Common myeloid progenitor, CD34-positive (primary cell): ENCODE measurements at regions not wholly inside any gene's neighbourhood (a gene's known extent, or its start where the extent isn't known, plus 50 kb on each side); places are given as distances from the start of the nearest gene placed in this dataset.

Experiments
- CTCF ChIA-PET: fragments of 350-600 bp; sonication (Branson Sonifier 250); formaldehyde crosslinking; loops from one replicate; lab custom pipeline; 2021; ENCODE audit warnings: antibody characterized with exemption; lab: Charles Lee
- POLR2A ChIA-PET: fragments of 350-600 bp; sonication (Branson Sonifier 250); formaldehyde crosslinking; loops from one replicate; lab custom pipeline; 2021; ENCODE audit warnings: antibody characterized with exemption; lab: Charles Lee
- DNase-seq, 3 donors: peaks; one replicate each; pipeline versions ENCODE4 v3.0.0 to v3.0.0-alpha.2; 2013
- H3K27ac ChIP-seq, 2 experiments: 1 replicate in 1 of 2; 2 replicates in 1 of 2; pipeline ENCODE4 v1.7.0; 2013; ENCODE audit warnings: inconsistent platforms in 2 of 2, low read length in 2 of 2, mild to moderate bottlenecking in 2 of 2, low read depth in 1 of 2, moderate library complexity in 1 of 2; ENCODE audit not compliant: severe bottlenecking in 2 of 2, insufficient read depth in 1 of 2, poor library complexity in 1 of 2
- H3K27me3 ChIP-seq, 5 experiments: replicated peaks in 2 of 5; 1 replicate in 3 of 5; 2 replicates in 2 of 5; pipeline versions ENCODE4 v1.6.1 to v1.7.0; 2013; ENCODE audit warnings: low read length in 4 of 5, mild to moderate bottlenecking in 2 of 5, moderate library complexity in 2 of 5, inconsistent platforms in 1 of 5; ENCODE audit not compliant: insufficient read depth in 5 of 5, control insufficient read depth in 4 of 5
- H3K36me3 ChIP-seq, 4 experiments: 1 replicate in 2 of 4; 2 replicates in 2 of 4; pipeline versions ENCODE4 v1.6.1 to v1.7.0; 2013; ENCODE audit warnings: low read length in 3 of 4, control low read depth in 1 of 4, mild to moderate bottlenecking in 1 of 4; ENCODE audit not compliant: control insufficient read depth in 4 of 4, insufficient read depth in 4 of 4
- H3K4me1 ChIP-seq, 4 experiments: 1 replicate in 3 of 4; 2 replicates in 1 of 4; pipeline versions ENCODE4 v1.6.1 to v1.7.1; 2013; ENCODE audit warnings: low read length in 3 of 4, mild to moderate bottlenecking in 3 of 4, control low read depth in 1 of 4, inconsistent platforms in 1 of 4, moderate library complexity in 1 of 4; ENCODE audit not compliant: control insufficient read depth in 4 of 4, insufficient read depth in 4 of 4; ENCODE audit errors: control extremely low read depth in 1 of 4
- H3K4me3 ChIP-seq, 7 experiments: 1 replicate in 4 of 7; 2 replicates in 3 of 7; pipeline versions ENCODE4 v1.5.1 to v1.7.0; 2013; ENCODE audit warnings: mild to moderate bottlenecking in 7 of 7, low read length in 6 of 7, moderate library complexity in 6 of 7, inconsistent platforms in 2 of 7, low read depth in 2 of 7, control low read depth in 1 of 7; ENCODE audit not compliant: insufficient read depth in 4 of 7, control insufficient read depth in 1 of 7; ENCODE audit errors: extremely low read depth in 1 of 7
- H3K9me3 ChIP-seq, 5 experiments: 1 replicate in 4 of 5; 2 replicates in 1 of 5; pipeline versions ENCODE4 v1.6.1 to v1.7.1; 2013; ENCODE audit warnings: low read length in 4 of 5, mild to moderate bottlenecking in 2 of 5, inconsistent platforms in 1 of 5, low read depth in 1 of 5, moderate library complexity in 1 of 5; ENCODE audit not compliant: control insufficient read depth in 4 of 5, insufficient read depth in 2 of 5; ENCODE audit errors: control extremely low read depth in 1 of 5
- WGBS: methylation state at CpG from one replicate; pipeline ENCODE4 v1.1.5; 2013; ENCODE audit not compliant: insufficient coverage; 5-methylcytosine and 5-hydroxymethylcytosine counted together

- no peaks in the 10 kb centered on the region for H3K9me3 ChIP-seq
- WGBS, result no CpG with 5 or more reads among the region's 2 CpGs
- no peaks in the 10 kb centered on the region for H3K4me1 ChIP-seq
- CTCF ChIA-PET, result interaction anchor here (1.1 to 1.3 kb wide), 2 partner anchors 8 to 948 kb away, joined by 3 read pairs; no protein-coding TSS in a partner anchor
- POLR2A ChIA-PET, result no interaction called here
- H3K27me3 ChIP-seq, result no peaks in the 10 kb centered on the region
- no peak for DNase-seq
- H3K36me3 ChIP-seq, result no peaks in the 10 kb centered on the region
- no peak overlapping the region for H3K27ac ChIP-seq
- no peak overlapping the region for H3K4me3 ChIP-seq
Observed at GRCh38 chr18:24885276-24885675, 424.8 kb downstream of the HRH4 start.

GRCh38 chr18:24894880-24895279 lies 434.4 kb downstream of the HRH4 start:
- H3K4me1 ChIP-seq, result no peaks in the 10 kb centered on the region
- no peak overlapping the region for H3K27ac ChIP-seq
- H3K36me3 ChIP-seq, result no peaks in the 10 kb centered on the region
- WGBS, result no CpG with 5 or more reads among the region's 2 CpGs
- no peak overlapping the region for H3K4me3 ChIP-seq
- no peaks in the 10 kb centered on the region for H3K27me3 ChIP-seq
- POLR2A ChIA-PET, result no interaction called here
- DNase-seq, result no peak
- H3K9me3 ChIP-seq, result no peaks in the 10 kb centered on the region
- CTCF ChIA-PET, result no interaction called here

- 100% methylated on average over 1 of the region's 1 CpG for WGBS
- Histone ChIP-seq H3K4me1 (no peaks in the 10 kb centered on the region), H3K4me3 (no peak overlapping the region), H3K27me3 (no peaks in the 10 kb centered on the region), H3K36me3 (no peaks in the 10 kb centered on the region), H3K27ac (no peak overlapping the region), H3K9me3 (peaks cover 0 to 2% (median 0%) of the 10 kb centered on the region in 5 experiments)
- ChIA-PET CTCF (interaction anchor here (0.6 to 1.1 kb wide), 2 partner anchors 13 to 268 kb away, joined by 3 to 4 read pairs; no protein-coding TSS in a partner anchor), POLR2A (no interaction called here)
- DNase-seq, result no peak
Observed at GRCh38 chr18:24897461-24897860, 437.0 kb downstream of the HRH4 start.

GRCh38 chr18:24910221-24910620 lies 441.7 kb downstream of the ZNF521 start:
- DNase-seq, result no peak
- ChIA-PET POLR2A (no interaction called here), CTCF (no interaction called here)
- Histone ChIP-seq H3K4me1 (no peaks in the 10 kb centered on the region), H3K36me3 (no peaks in the 10 kb centered on the region), H3K9me3 (peaks cover 0 to 5% (median 0%) of the 10 kb centered on the region in 5 experiments), H3K27ac (no peak overlapping the region), H3K4me3 (no peak overlapping the region), H3K27me3 (no peaks in the 10 kb centered on the region)

DNA sequence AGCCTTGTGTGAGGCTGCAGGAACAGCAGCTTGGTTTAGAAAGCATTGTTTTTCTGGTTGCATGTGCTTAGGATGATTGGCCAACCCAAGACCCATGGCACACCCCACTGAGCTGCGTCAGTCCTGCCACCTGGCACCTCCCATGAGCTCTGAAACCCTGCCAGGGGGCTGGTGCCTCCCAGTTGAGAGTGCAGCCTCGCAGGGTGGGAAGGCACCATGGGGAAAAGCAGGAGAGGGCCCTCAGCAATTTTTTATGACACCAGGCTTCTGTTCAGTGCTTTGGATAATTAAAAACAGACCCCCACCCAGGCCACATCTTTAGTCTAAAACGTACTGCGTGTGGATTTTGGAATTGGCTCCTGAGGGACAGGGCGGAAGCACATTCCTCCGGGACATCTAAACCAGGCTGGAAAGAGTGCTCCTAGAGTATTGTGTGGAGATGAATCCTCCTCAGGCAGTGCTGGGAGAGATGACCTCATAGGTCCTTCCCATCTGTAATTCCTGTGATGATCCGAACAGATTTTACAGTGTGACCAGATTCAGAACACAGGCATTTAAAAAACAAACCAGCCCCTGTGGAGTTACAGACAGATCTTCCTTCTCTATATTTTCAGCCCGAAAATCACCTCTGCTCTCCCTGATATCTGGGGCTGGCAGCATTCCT lies 438.3 kb downstream of the ZNF521 start:
- H3K4me3 ChIP-seq, result no peak overlapping the region
- H3K9me3 ChIP-seq, result no peaks in the 10 kb centered on the region
- POLR2A ChIA-PET, result no interaction called here
- DNase-seq, result no peak
- no peaks in the 10 kb centered on the region for H3K4me1 ChIP-seq
- CTCF ChIA-PET, result no interaction called here
- no peaks in the 10 kb centered on the region for H3K27me3 ChIP-seq
- WGBS, result 92% methylated on average over 8 of the region's 8 CpGs
- H3K27ac ChIP-seq, result no peak overlapping the region
- H3K36me3 ChIP-seq, result no peaks in the 10 kb centered on the region

GRCh38 chr18:24914171-24914525 lies 437.8 kb downstream of the ZNF521 start:
- ChIA-PET POLR2A (no interaction called here), CTCF (no interaction called here)
- DNase-seq, result no peak
- no peak overlapping the region for H3K4me3 ChIP-seq
- no peaks in the 10 kb centered on the region for H3K27me3 ChIP-seq
- no peaks in the 10 kb centered on the region for H3K9me3 ChIP-seq
- no peaks in the 10 kb centered on the region for H3K36me3 ChIP-seq
- H3K27ac ChIP-seq, result no peak overlapping the region
- WGBS, result 0% methylated on average over 1 of the region's 1 CpG
- H3K4me1 ChIP-seq, result no peaks in the 10 kb centered on the region

DNA sequence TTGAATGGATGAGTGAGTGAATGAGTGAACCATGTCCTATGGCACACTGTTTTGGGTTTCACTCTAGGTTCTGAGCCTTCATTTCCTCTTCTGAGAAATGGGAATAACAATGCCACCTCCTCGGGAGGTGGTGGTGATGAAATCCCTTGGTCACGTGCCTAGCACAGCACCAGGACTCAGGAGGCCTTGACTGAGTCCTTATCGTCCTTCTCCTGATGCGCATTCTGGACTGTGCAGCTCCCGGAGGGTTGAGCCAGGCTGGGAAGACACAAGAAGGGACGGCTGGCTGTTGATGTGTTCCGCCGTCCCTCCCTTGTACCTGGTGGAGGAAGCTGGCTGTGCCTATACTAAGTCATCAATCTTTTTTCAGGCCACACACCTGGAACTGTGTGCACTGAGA lies 437.3 kb downstream of the ZNF521 start:
- POLR2A ChIA-PET, result no interaction called here
- CTCF ChIA-PET, result no interaction called here
- H3K36me3 ChIP-seq, result no peaks in the 10 kb centered on the region

More for the DNA sequence above, 437.3 kb downstream of the ZNF521 start:
- Histone ChIP-seq H3K9me3 (no peaks in the 10 kb centered on the region), H3K4me1 (no peaks in the 10 kb centered on the region), H3K4me3 (no peak overlapping the region), H3K27me3 (no peaks in the 10 kb centered on the region), H3K27ac (no peak overlapping the region)
- no peak for DNase-seq
- 99% methylated on average over 8 of the region's 8 CpGs for WGBS
